Left forelimb (tissue), 1 donor: ENCODE measurements at regions not wholly inside any gene's neighbourhood (a gene's known extent, or its start where the extent isn't known, plus 50 kb on each side); places are given as distances from the start of the nearest gene placed in this dataset.
A peak's percentile ranks its signal among the peaks of the same experiment; 100 is the strongest.

ENCODE experiments used
- DNase-seq: peaks from one replicate; pipeline ENCODE4 v3.0.0-alpha.2; 2018; ENCODE audit warnings: low spot score

- no peak for DNase-seq
Measured at GRCh38 chr2:118321432-118322105, 233.3 kb downstream of the INSIG2 start.

GRCh38 chr2:118320658-118321057 is 232.4 kb downstream of the INSIG2 start:
- DNase-seq, result no peak

GRCh38 chr2:118320196-118320595 is 231.9 kb downstream of the INSIG2 start:
- DNase-seq, result no peak

- DNase-seq, result no peak
Measured at GRCh38 chr2:118319271-118319684, 231.0 kb downstream of the INSIG2 start.

GRCh38 chr2:118315606-118316005 is 227.3 kb downstream of the INSIG2 start:
- DNase-seq, result no peak

- DNase-seq, result no peak
Measured at GRCh38 chr2:118312969-118313756, 224.9 kb downstream of the INSIG2 start.

GRCh38 chr2:118310681-118311429 is 222.6 kb downstream of the INSIG2 start:
- no peak for DNase-seq

- DNase-seq, result peak; percentile 86
Measured at GRCh38 chr2:118309946-118310680, 221.8 kb downstream of the INSIG2 start.

GRCh38 chr2:118309257-118309945 is 221.1 kb downstream of the INSIG2 start:
- DNase-seq, result no peak

- DNase-seq, result no peak
Measured at GRCh38 chr2:118307864-118308263, 219.6 kb downstream of the INSIG2 start.

GRCh38 chr2:118301248-118301647 is 213.0 kb downstream of the INSIG2 start:
- no peak for DNase-seq

- DNase-seq, result no peak
Measured at GRCh38 chr2:118300832-118301231, 212.6 kb downstream of the INSIG2 start.

GRCh38 chr2:118296663-118297062 is 208.4 kb downstream of the INSIG2 start:
- DNase-seq, result no peak

- DNase-seq, result no peak
Measured at GRCh38 chr2:118295592-118296390, 207.5 kb downstream of the INSIG2 start.

GRCh38 chr2:118294063-118294462 is 205.8 kb downstream of the INSIG2 start:
- no peak for DNase-seq

- DNase-seq, result no peak
Measured at GRCh38 chr2:118292991-118293390, 204.7 kb downstream of the INSIG2 start.

- no peak for DNase-seq
Measured at GRCh38 chr2:118291251-118291880, 203.1 kb downstream of the INSIG2 start.

- DNase-seq, result no peak
Measured at GRCh38 chr2:118290411-118291250, 202.4 kb downstream of the INSIG2 start.

GRCh38 chr2:118279005-118279404 is 190.7 kb downstream of the INSIG2 start:
- DNase-seq, result no peak
